Inferior parietal cortex (tissue), 1 donor: ENCODE measurements at regions not wholly inside any gene's neighbourhood (a gene's known extent, or its start where the extent isn't known, plus 50 kb on each side); places are given as distances from the start of the nearest gene placed in this dataset.
A peak's percentile ranks its signal among the peaks of the same experiment; 100 is the strongest.

Experiments used
- DNase-seq: peaks from one replicate; pipeline ENCODE4 v3.0.0-alpha.2; 2016; ENCODE audit errors: extremely low spot score

- DNase-seq, result no peak
Measured at GRCh38 chr2:157934684-157935377, 58.7 kb upstream of the ACVR1 start.

DNA sequence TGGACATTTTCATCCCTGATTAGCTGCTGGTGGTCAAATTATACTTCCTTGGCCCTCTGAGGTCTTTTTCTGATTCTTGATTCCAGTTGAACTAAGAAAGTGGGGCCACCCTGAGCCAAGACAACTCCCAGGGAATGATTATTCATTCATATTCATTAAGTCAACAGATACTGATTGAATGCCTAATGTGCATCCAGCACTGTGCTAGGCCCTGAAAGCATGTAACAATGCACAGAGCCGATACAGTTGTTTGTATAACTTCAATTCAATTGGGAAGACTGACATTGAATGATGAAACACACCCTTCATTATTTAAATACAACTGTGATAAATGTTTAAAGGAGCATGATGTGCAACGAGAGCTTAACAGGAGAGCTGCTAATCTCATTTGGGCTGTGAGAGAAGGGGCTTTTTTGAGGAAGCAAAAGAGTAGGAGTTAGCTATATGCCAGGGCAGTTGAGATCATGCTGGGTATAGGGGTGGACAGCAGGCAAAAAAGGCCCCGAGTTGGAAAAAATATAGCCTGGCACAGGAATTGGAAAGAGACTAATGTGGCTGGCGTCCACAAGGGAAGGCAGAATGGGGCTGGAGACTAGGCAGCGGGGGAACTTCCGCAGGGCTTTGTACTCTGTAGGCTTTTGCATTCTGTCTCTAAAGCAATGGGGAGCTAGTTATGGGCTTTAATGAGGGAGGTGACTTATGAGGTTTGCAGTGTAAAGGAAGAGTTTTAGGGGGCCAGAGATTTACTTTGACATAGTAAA lies 57.2 kb upstream of the ACVR1 start:
- DNase-seq, result no peak

GRCh38 chr2:157932480-157933159 lies 56.5 kb upstream of the ACVR1 start:
- no peak for DNase-seq

DNA sequence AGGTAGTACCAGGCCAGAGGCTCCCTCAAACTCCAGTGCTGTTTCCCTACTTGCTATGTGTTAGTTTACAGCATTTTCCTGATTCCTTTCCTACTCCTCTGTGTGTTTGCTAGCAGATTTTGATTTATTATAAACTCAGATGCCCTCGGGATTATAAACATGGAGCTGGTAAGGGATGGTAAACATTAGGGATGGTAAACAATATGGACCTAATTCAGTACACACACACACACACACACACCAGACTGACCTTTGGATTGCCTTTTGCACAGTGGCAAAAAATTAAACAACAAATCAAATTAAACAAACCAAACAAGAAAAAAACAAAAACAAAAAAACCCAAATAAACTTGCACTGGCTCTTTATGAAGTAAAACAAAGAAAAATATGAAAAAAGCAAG lies 55.4 kb upstream of the ACVR1 start:
- DNase-seq, result no peak

- no peak for DNase-seq
Measured at GRCh38 chr2:157930728-157931127, 54.6 kb upstream of the ACVR1 start.

DNA sequence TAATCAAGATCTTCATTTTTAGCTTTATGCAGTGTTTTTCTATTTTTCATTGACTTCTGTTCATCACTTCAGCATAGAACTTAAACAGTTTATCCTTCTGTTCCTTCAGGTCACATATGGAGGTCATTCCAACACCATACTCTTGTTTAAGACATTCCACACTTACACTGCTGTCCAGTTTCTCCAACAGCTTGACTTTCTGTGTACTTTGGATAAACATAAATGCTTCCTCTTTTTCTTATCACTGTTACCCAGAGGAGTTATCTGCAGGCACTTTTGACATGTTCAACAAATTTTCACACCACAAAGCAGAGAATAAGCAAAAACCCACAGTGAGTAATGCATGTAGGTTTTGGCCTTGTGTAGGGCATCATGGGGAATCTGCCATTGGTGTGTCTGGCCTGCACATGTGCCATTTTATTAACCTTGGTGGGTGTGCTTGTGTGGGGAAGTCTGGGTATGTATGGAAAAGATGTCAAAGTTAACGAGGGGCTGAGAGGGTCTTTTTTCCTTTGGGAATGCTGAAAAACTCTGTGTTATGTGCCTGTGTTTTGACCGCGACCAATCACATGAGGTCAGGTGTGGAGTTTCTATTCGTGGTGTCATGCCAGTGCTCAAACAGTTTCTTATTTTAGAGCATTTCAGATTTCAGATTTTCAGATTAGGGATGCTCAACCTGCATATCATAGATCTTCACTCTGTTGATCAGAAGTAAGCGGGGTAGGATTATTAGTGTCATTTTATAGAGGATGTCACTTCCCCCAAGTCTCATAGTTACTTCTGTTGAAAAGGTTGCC lies 53.9 kb upstream of the ACVR1 start:
- peak; percentile 25 for DNase-seq

DNA sequence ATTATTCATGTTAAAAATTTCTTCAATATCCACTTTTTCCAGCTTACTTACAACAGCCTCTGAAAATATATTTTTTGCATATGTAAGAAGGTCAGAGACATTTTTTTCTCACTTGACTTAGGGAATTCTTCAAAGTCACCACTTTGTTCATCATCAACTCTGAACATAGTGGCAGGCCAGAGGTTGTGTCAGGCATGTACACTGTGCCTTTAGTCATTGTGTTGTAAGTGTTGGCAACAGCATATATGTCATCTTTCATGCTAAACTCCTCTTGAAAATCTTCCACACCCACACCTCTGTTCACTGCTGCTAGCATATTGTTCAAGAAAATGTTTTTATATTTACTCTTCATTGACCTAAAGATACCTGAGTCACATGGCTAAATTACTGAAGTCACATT lies 52.2 kb upstream of the ACVR1 start:
- DNase-seq, result no peak

- no peak for DNase-seq
Measured at GRCh38 chr2:157927155-157927554, 51.0 kb upstream of the ACVR1 start.
